Hepatocyte (in vitro differentiated cells): ENCODE measurements at regions not wholly inside any gene's neighbourhood (a gene's known extent, or its start where the extent isn't known, plus 50 kb on each side); places are given as distances from the start of the nearest gene placed in this dataset.

Experiments
- DNase-seq: peaks from one replicate; pipeline ENCODE4 v3.0.0-alpha.2; 2016; ENCODE audit warnings: low spot score
- H2AFZ ChIP-seq: fragments of 200-600 bp; sonication (generic); 2 replicates; pipeline ENCODE4 v1.6.0; 2016; ENCODE audit warnings: antibody characterized with exemption, mild to moderate bottlenecking
- H3K27ac ChIP-seq: fragments of 200-600 bp; sonication (generic); 2 replicates; pipeline ENCODE4 v1.5.1; 2016; ENCODE audit warnings: mild to moderate bottlenecking
- H3K27me3 ChIP-seq: fragments of 200-600 bp; sonication (generic); 2 replicates; pipeline ENCODE4 v1.6.1; 2016
- H3K36me3 ChIP-seq: fragments of 200-600 bp; sonication (generic); replicated peaks from 2 replicates; pipeline ENCODE4 v1.5.1; 2016; ENCODE audit warnings: low read depth; ENCODE audit not compliant: insufficient read depth
- H3K4me1 ChIP-seq: fragments of 200-600 bp; sonication (generic); 2 replicates; pipeline ENCODE4 v1.5.1; 2016; ENCODE audit warnings: mild to moderate bottlenecking, moderate library complexity; ENCODE audit not compliant: insufficient read depth
- H3K4me2 ChIP-seq: fragments of 200-600 bp; sonication (generic); 2 replicates; pipeline ENCODE4 v1.6.0; 2016
- H3K4me3 ChIP-seq: fragments of 200-600 bp; sonication (generic); 2 replicates; pipeline ENCODE4 v1.5.1; 2016; ENCODE audit warnings: mild to moderate bottlenecking
- H3K79me2 ChIP-seq: fragments of 200-600 bp; sonication (generic); 2 replicates; pipeline ENCODE4 v1.6.0; 2017; ENCODE audit warnings: mild to moderate bottlenecking
- H3K9me2 ChIP-seq: fragments of 200-600 bp; sonication (generic); replicated peaks from 2 replicates; pipeline ENCODE4 v1.6.0; 2017; ENCODE audit warnings: mild to moderate bottlenecking; ENCODE audit not compliant: insufficient read depth
- H3K9me3 ChIP-seq: fragments of 200-600 bp; sonication (generic); 2 replicates; pipeline ENCODE4 v1.5.1; 2016; ENCODE audit warnings: low read depth, mild to moderate bottlenecking
- H4K20me1 ChIP-seq: fragments of 200-600 bp; sonication (generic); 2 replicates; pipeline ENCODE4 v1.6.0; 2016; ENCODE audit warnings: mild to moderate bottlenecking; ENCODE audit not compliant: insufficient read depth, poor library complexity, severe bottlenecking
- EZH2 ChIP-seq: fragments of 200-600 bp; sonication (generic); IDR thresholded peaks from 2 replicates; pipeline ENCODE4 v1.6.1; 2016; ENCODE audit warnings: antibody characterized with exemption, mild to moderate bottlenecking, borderline replicate concordance
- EZH2phosphoT487 ChIP-seq: fragments of 200-600 bp; sonication (generic); IDR thresholded peaks from one replicate; pipeline ENCODE4 v1.6.1; 2018; ENCODE audit warnings: antibody characterized with exemption, mild to moderate bottlenecking, low read depth, moderate library complexity; ENCODE audit not compliant: unreplicated experiment, severe bottlenecking
- WGBS: methylation state at CpG from one replicate; pipeline ENCODE4 v1.1.6; 2016; ENCODE audit warnings: low lambda C conversion rate; ENCODE audit errors: missing lambda C conversion rate; 5-methylcytosine and 5-hydroxymethylcytosine counted together
- TF ChIP-seq, protein P1 (sequence below): fragments of 200-600 bp; sonication (generic); IDR thresholded peaks from 2 replicates; pipeline ENCODE4 v1.5.1; 2016; ENCODE audit warnings: antibody characterized with exemption, mild to moderate bottlenecking; ENCODE audit not compliant: poor library complexity

- Histone ChIP-seq H3K36me3 (no peaks in the 10 kb centered on the region), H3K9me3 (no peaks in the 10 kb centered on the region), H2AFZ (no peak overlapping the region), H3K27me3 (no peaks in the 10 kb centered on the region), H3K79me2 (no peaks in the 10 kb centered on the region), H3K4me1 (peaks cover 7% of the 10 kb centered on the region), H3K4me2 (no peak overlapping the region), H3K4me3 (no peak overlapping the region), H3K27ac (no peak overlapping the region), H3K9me2 (no peaks in the 10 kb centered on the region), H4K20me1 (no peaks in the 10 kb centered on the region)
- 98% methylated on average over 8 of the region's 8 CpGs for WGBS
- no peak for DNase-seq
- no peak for TF ChIP-seq EZH2
- TF ChIP-seq, protein P1, sequence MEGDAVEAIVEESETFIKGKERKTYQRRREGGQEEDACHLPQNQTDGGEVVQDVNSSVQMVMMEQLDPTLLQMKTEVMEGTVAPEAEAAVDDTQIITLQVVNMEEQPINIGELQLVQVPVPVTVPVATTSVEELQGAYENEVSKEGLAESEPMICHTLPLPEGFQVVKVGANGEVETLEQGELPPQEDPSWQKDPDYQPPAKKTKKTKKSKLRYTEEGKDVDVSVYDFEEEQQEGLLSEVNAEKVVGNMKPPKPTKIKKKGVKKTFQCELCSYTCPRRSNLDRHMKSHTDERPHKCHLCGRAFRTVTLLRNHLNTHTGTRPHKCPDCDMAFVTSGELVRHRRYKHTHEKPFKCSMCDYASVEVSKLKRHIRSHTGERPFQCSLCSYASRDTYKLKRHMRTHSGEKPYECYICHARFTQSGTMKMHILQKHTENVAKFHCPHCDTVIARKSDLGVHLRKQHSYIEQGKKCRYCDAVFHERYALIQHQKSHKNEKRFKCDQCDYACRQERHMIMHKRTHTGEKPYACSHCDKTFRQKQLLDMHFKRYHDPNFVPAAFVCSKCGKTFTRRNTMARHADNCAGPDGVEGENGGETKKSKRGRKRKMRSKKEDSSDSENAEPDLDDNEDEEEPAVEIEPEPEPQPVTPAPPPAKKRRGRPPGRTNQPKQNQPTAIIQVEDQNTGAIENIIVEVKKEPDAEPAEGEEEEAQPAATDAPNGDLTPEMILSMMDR: no peak
- TF ChIP-seq EZH2phosphoT487: no peak
Observed at GRCh38 chr6:3540253-3540820, 83.5 kb upstream of the SLC22A23 start.

- 86% methylated on average over 6 of the region's 6 CpGs for WGBS
- Histone ChIP-seq H3K36me3 (no peaks in the 10 kb centered on the region), H3K4me2 (no peak overlapping the region), H3K4me3 (no peak overlapping the region), H3K9me3 (no peaks in the 10 kb centered on the region), H3K27me3 (no peaks in the 10 kb centered on the region), H3K79me2 (no peaks in the 10 kb centered on the region), H4K20me1 (no peaks in the 10 kb centered on the region), H3K4me1 (peaks cover 7% of the 10 kb centered on the region), H3K9me2 (no peaks in the 10 kb centered on the region), H3K27ac (no peak overlapping the region), H2AFZ (no peak overlapping the region)
- no peak for DNase-seq
- TF ChIP-seq EZH2phosphoT487: no peak
- TF ChIP-seq EZH2: no peak
- TF ChIP-seq, protein P1: no peak
Observed at GRCh38 chr6:3538536-3538935, 81.7 kb upstream of the SLC22A23 start.

DNA sequence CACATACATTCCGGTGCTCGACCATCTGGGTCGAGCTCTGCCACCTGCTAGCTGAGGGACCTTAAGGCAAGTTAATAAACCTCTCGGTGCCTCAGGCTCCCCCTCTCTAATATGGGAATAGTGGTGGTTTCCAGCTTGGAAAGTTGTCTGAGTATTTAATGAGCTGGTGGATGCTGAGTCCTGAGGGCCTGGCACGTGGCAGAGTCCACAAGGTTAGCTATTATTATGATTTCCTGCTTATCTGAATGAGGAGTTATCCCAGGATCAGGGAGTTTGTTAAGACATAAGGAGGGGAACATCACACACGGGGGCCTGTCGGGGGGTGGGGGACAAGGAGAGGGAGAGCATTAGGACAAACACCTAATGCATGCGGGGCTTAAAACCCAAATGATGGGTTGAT, 80.1 kb upstream of the SLC22A23 start:
- Histone ChIP-seq H3K27ac (no peak overlapping the region), H3K4me2 (no peak overlapping the region), H2AFZ (no peak overlapping the region), H3K9me3 (no peaks in the 10 kb centered on the region), H3K4me1 (peaks cover 7% of the 10 kb centered on the region), H3K36me3 (no peaks in the 10 kb centered on the region), H3K27me3 (no peaks in the 10 kb centered on the region), H3K79me2 (no peaks in the 10 kb centered on the region), H3K9me2 (no peaks in the 10 kb centered on the region), H4K20me1 (no peaks in the 10 kb centered on the region), H3K4me3 (no peak overlapping the region)
- TF ChIP-seq EZH2phosphoT487 (no peak), EZH2 (no peak)
- TF ChIP-seq, protein P1: no peak
- 88% methylated on average over 8 of the region's 8 CpGs for WGBS
- no peak for DNase-seq
